ENCODE measurements at regions not wholly inside any gene's neighbourhood (a gene's known extent, or its start where the extent isn't known, plus 50 kb on each side); places are given as distances from the start of the nearest gene placed in this dataset.
"Not testable (repeated sequence)": the region's sequence is repeated elsewhere in the genome, so short reads cannot be mapped to it uniquely, and the experiment has no call there.

DNA sequence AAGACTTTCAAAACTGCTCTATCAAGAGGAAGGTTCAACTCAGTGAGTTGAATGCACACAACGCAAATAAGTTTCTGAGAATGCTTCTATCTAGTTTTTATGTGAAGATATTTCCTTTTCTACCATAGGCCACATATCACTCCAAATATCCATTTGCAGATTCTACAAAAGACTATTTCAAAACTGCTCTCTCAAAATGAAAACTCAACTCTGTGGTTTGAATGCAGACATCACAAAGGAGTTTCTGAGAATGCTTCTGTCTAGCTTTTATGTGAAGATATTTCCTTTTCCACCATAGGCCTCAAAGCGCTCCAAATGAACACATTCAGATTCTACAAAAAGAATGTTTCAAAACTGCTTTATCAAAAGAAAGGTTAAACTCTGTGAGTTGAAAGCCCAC is 1093.1 kb upstream of the DEFB115 start:
- not testable (repeated sequence) for DNase-seq (ENCODE audit: low read depth in 2 of 2)

DNA sequence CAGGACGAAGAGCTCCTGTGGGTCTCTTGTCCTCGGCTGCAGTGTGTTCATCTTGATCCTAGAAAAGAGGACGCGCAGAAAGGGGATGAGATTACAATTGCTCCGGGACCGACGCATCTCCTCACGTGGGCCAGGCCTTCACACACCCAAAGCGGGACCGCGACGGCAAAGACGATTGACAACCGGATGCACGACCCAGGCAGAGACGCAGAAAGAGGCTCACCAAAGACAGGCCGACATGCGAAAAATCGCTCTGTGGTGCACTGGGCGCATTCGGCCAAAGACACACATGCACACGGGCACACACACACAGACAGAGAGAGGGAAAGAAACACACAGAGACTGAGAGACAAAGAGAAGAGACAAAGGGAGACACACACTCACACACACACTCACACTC is 1089.9 kb upstream of the DEFB115 start:
- DNase-seq (ENCODE audit: low read depth in 2 of 2) = no peak

DNA sequence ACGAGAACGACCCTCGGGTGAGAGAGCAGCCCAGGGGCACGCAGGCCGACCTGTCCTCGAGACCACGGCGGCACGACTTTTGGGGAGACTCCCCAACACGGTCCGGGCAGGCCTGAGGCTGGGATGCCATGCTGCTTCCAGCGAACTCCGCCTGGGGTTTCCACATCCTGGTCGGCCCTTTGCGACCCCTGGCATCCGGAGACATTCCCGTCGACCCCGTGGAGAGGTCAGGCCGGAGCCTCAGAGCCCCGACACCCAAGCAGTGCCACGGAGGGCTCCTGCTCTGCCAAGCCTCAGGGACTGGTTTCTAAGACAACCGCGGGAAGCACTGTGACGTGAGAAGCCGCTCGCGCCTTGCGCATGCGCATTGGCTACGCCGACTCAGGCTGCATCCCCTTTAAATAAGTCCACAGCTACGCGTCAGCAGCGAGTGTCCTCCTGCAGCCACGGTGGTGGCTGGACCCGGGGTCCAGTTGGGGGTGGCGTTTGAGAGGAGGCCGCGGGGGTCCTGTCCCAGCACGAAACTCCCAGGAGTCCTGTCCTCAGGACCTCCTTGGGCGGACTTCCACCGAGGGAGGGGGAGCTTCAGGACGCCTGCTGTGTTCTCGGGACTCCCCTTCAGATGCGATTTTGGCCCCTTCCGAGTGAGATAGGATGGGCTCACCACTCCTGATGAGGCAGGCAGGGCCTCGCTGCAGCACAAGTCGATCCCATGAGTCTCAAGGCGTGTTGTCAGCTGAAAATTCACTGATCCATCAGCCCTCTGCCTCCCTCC is 1089.3 kb upstream of the DEFB115 start:
- DNase-seq (ENCODE audit: low read depth in 2 of 2) = no peak

DNA sequence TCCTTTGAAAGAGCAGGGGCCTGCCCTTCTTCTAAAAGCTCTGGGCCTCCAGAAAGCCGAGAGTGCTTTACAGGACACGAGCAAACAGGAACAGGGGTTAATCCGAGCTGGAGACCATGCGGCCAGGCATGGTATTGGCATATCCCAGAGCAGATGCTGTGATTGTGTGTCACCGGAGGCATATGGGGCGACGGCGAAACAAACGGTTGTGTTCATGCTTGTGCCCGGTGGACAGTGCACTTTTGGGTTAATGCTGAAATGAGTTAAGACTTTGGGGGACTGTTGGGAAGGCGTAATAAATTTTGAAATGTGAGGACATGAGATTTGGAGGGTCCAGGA is 1088.7 kb upstream of the DEFB115 start:
- DNase-seq (ENCODE audit: low read depth in 2 of 2) = no peak

DNA sequence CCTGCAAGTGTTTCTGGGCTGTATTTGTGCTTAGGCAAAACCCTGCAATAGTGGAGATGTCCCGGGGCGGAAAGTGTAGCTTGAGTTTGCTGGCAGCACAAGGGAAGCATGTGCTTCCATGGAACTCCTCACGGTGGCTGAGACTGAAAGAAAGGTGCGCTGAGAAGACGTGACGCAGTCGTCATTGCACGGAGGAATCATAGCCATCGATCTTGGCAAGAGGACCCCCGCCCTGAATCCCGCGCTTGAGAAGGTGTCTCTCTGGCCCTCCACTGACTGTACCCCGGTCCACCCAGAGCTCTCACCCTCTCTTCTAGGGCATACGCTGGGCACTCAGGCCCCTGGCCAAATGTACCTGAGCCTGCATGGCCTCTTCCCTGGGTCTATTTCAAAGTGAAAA is 1081.8 kb upstream of the DEFB115 start:
- no peak for DNase-seq (ENCODE audit: low read depth in 2 of 2)

DNA sequence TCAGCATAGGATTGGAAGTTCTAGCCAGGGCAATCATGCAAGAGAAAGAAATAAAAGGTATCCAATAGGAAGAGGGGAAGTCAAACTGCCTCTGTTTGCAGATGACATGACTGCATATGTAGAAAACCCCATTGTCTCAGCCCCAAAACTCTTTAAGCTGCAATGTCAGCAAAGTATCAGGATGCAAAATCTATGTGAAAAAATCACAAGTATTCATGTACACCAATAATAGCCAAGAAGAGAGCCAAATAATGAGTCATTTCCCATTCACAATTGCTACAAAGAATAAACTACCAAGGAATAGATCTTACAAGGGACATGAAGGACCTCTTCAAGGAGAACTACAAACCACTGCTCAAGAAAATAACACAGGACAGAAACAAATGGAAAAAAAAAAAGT is 1074.3 kb upstream of the DEFB115 start:
- not testable (repeated sequence) for DNase-seq (ENCODE audit: low read depth in 2 of 2)

DNA sequence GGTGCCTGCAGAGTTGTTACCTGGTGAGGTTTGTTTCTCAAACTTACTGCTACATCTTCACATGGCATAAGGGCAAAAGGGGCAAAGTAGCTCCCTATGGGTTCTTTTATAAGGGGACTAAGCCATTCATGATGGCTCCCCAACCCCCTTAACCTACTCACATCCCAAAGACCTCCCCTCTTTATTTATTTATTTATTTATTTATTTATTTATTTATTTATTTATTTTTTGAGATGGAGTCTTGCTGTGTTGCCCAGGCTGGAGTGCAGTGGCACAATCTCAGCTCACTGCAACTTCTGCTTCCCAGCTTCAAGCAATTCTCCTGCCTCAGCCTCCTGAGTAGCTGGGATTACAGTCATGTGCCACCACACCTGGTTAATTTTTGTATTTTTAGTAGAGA is 1065.7 kb upstream of the DEFB115 start:
- not testable (repeated sequence) for DNase-seq (ENCODE audit: low read depth in 2 of 2)

DNA sequence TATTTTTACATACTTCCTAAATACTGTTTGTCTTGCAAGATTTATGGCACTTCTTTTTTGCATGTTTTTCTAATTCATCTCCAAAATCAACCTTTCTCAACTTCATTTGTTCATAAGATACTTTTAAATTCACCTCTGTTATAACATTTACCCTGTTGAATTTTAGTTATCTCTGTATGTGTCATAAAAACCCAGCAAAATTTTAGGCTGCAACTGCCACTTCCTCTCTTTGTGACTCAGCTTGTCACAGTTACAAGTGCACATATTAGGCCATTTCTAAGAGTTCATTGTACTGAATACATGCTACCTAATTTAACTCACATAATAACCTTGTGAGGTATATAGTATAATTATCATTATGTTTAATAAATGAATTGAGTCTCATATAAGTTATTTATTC is 1023.0 kb upstream of the DEFB115 start:
- not testable (repeated sequence) for DNase-seq (ENCODE audit: low read depth in 2 of 2)

DNA sequence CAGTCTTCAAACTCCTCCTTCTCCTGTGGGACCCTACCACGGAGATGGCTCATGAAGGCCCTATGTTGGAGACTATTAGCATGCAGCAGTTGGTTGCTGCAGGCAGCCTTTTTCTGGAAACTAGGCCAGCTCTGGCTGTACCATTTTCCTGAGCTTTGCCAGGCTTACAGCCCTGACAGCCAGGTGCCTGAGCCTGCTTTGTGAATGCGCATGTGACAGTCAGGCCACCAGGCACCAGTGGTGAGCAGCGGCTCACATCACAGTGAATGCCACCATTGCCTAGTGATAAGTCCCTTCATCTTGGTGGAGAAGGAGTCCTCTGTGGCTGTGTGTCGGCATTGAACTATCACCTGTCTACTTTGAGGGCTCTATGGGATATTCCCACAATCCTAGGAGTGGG is 982.4 kb upstream of the DEFB115 start:
- not testable (repeated sequence) for DNase-seq (ENCODE audit: low read depth in 2 of 2)

DNA sequence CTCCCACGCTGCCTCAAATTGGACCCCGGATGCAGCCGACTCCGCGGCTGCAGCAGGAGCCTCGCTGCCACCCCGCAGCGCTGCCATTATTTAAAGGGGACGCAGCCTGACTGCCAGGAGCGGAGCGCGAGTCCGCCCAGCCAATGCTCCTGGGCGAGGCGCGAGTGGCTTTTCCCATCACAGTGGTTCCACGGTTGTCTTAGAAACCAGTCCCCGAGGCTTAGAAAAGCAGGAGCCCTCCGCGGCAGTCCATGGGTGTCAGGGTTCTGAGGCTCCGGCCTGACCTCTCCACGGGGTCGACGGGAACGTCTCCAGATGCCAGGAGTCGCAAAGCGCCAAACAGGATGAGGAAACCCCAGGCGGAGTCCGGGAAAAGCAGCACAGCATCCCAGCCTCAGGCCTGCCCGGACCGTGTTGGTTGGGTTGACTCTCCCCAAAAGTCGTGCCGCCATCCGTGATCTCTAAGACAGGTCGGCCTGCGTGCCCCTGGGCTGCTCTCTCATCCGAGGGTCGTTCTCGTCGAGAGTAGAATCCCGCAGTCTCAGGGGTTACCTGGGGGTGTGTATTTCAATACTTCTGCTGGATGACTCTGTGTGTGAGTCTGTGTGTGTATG is 975.8 kb upstream of the DEFB115 start:
- no peak for DNase-seq (ENCODE audit: low read depth in 2 of 2)

DNA sequence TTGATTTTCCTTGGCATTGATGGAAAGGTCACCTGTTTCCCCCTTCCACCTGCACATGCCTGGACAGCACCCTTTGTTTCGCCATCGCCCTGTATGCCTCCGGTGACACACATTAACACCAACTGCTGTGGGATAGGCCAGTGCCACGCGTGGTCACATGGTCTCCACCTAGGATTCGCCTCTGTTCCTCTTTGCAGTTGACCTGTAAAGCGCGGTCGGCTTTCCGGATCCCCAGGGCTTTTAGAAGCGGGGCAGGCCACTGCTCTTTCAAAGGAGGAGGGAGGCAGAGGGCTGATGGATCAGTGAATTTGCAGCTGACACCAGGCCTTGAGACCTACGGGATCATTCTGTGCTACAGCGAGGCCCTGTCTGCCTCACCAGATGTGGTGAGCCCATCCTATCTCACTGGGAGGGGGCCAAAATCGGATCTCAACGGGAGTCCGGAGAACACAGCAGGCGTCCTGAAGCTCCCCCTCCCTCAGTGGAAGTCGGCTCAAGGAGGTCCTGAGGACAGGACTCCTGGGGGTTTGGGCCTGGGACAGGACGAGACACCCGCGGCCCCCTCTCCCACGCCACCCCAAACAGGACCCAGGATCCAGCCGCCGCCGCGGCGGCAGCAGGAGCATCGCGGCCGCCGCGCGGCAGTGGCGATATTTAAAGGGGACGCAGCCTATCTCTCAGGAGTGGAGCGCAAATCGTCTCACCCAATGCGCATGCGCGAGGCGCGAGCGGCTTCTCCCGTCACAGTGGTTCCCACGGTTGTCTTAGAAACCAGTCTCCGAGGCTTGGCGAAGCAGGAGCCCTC is 973.8 kb upstream of the DEFB115 start:
- peak; percentile 61 to 70 for DNase-seq (ENCODE audit: low read depth in 2 of 2)

DNA sequence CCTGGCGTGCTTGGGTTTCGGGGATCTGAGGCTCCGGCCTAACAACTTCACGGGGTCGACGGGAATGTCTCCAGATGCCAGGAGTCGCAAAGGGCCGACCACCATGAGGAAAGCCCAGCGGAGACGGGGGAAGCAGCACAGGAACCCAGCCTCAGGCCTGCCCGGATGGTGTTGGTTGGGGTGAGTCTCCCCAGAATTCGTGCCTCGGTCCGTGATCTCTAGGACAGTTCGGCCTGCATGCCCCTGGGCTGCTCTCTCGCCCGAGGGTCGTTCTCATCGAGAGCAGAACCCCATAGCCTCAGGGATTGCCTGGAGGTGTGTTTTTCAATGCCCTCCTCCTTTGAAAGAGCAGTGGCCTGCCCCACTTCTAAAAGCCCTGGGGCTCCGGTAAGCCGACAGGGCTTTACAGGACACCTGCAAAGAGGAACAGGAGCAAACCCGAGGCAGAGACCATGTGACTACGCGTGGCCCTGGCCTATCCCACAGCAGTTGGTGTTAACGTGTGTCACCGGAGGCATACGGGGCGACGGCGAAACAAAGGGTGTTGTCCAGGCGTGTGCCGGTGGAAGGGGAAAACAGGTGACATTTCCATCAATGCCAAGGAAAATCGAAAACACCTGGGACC is 973.1 kb upstream of the DEFB115 start:
- DNase-seq (ENCODE audit: low read depth in 2 of 2) = no peak

DNA sequence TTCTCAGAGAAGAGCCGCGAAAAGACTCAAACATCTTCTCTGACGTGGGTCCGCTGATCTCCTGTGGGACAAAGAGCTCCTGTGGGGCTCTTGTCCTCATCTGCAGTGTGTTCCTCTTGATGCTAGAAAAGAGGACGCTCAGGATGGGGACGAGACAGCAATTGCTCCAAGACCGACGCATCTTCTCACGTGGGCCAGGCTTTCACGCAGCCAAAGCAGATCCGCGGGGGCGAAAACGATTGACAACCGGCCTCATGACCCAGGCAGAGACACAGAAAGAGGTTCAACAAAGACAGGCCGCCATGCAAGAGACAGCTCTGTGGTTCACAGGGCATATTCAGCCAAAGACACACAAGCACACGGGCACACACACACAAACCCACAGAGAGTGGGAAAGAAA is 971.8 kb upstream of the DEFB115 start:
- DNase-seq (ENCODE audit: low read depth in 2 of 2) = no peak

DNA sequence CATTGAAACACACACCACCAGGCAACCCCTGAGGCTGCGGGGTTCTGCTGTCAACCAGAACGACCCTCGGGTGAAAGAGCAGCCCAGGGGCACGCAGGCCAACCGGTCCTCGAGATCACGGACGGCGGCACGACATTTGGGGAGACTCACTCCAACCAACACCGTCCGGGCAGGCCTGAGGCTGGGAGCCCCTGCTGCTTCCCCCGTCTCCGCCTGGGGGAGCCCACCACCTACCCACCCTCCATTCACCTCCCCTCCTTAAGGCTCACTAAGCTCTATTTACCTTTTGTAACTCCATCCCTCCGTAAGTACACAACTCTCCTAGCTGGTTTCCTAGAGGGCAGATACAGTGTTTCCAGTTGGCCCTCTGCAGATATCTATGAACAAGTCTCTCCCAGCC is 971.3 kb upstream of the DEFB115 start:
- no peak for DNase-seq (ENCODE audit: low read depth in 2 of 2)

DNA sequence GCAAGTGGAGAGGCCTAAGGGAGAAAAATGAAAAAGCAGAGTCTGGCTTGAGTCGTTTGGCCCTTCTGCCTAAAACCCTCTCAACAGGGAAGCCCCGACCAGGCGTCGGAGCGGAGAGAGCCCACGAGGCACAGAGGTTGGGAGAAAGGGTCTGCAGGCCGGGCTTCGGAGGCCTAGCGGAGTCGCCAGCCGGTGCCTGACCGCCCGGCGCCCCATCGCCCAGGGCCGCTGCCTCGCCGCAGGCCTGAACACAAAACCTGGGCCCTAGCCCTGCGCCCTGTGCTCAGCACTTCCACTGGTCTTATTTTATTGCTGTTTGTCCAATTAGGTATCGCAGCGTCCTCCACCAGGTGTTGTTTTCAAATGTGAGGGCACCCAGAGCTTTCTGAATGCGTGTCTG is 970.0 kb upstream of the DEFB115 start:
- DNase-seq (ENCODE audit: low read depth in 2 of 2) = not testable (repeated sequence)

DNA sequence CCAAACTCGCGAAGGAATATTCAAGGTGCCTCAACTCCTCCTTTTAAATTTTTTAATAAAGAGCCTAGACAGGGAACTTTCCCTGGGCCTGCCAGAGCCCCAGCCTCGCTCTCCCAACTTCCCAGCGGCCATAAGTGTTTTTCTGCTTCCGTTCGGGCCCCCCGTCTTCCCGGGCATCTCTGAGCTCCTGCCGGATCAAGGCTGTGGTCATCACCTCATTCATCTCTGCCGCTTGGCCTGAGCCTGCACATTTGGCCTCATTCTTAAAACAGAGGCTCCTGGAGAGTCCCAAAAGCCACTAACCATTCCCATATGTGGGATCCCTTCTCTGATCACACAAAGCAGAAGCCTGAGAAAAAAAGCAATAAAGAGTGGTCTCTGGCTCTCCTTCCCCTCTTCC is 969.1 kb upstream of the DEFB115 start:
- no peak for DNase-seq (ENCODE audit: low read depth in 2 of 2)

DNA sequence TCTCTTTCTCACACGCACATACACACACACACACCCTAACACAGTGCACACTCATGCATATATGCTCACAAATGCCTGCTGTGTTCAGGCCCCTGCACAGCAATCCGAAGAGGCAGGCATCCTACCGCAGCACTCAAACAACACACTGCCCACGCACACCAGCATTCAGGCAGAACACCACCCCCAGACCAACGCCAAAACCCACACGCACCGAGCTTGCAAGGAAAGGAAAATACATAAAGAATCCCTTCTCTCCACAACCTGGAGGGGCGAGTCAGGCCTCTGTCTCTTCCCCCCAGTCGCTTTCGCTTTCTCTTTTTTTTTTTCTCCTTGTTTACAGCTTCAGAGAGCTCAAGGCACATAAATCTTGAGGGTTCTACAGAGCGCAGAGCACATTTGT is 968.4 kb upstream of the DEFB115 start:
- DNase-seq (ENCODE audit: low read depth in 2 of 2) = not testable (repeated sequence)

DNA sequence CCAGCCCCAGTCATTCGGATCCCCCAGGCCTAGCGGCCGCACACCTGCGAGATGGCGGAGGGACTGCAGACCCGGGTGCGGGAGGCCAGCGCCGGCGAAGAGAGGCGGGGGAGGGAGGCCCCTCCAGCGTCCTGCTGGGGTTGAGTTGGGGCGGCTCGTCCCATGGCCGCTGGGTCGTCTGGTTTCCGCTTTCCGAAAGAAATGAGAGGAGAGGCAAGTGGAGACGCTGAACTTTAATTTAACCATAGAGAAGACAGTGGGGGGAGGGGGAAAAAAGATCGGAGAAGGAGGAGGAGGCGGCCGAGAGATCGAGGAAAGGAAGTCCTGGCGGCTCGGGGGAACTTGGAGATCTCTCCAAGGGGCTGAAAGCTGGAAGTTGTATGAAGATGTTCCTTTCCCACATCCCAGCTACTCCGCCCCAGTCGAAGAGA is 967.7 kb upstream of the DEFB115 start:
- not testable (repeated sequence) for DNase-seq (ENCODE audit: low read depth in 2 of 2)

DNA sequence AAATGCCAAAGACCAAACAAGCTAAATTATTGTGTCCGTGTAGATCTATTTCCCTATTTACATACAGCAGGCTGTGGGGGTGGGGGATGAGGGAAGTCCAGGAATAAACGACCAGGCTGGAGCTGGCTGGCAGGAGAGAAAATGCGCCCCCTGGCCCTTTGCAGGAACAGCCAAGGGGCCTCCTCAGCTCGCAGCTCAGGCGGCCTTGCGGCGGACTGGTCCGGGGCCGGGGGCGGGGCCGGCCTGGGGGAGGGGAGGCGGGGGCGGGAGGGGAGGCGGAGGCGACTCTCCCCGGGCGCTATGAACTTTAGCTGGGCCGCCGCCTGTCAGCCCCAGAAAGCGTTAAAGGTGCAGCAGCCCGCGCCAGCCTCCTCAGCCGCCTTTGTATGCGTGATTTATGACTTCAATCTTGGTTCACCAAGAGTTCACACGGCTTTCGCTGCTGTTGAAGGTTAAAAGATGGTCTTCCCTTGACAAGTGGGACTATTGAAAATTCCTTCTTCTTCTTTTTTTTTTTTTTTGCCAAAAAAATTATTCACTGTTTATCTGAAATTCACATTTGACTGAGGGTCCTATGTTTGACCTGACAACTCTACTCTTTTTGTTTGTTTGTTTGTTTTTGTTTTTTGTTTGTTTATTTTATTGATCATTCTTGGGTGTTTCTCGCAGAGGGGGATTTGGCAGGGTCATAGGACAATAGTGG is 967.0 kb upstream of the DEFB115 start:
- DNase-seq (ENCODE audit: low read depth in 2 of 2) = not testable (repeated sequence)

DNA sequence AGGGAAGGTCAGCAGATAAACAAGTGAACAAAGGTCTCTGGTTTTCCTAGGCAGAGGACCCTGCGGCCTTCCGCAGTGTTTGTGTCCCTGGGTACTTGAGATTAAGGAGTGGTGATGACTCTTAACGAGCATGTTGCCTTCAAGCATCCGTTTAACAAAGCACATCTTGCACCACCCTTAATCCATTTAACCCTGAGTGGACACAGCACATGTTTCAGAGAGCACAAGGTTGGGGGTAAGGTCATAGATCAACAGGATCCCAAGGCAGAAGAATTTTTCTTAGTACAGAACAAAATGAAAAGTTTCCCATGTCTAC is 966.4 kb upstream of the DEFB115 start:
- DNase-seq (ENCODE audit: low read depth in 2 of 2) = not testable (repeated sequence)

DNA sequence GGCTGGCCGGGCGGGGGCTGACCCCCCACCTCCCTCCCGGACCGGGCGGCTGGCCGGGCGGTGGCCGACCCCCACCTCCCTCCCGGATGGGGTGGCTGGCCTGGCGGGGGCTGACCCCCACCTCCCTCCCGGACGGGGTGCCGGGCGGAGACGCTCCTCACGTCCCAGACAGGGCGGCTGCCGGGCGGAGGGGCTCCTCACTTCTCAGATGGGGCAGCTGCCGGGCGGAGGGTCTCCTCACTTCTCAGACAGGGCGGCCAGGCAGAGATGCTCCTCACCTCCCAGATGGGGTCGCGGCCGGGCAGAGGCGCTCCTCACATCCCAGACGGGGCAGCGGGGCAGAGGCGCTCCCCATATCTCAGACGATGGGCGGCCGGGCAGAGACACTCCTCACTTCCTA is 965.8 kb upstream of the DEFB115 start:
- DNase-seq (ENCODE audit: low read depth in 2 of 2) = not testable (repeated sequence)

DNA sequence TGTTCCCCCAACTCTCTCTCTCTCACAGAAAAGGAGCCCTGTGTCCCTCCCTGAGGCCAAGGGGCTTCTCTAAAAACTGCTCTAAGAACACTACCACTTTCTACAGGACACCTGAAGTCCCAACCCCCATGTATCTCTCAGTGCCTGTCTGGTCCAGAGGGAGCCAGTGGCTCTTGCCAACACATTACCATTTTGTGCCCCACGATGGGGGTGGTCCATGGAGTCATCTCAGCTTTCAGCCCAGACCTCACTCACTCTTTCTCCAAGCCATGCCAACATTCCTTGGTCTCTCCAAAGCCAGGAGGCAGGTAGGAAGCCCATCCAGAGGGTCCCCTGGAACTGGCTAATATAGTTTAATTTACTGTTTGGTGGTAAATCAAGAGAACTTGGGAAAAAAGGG is 962.1 kb upstream of the DEFB115 start:
- not testable (repeated sequence) for DNase-seq (ENCODE audit: low read depth in 2 of 2)

Data from stimulated activated CD4-positive, alpha-beta T cell treated with anti-CD3 and anti-CD28 coated beads, Interleukin-1b, Interleukin-23, amount 100 ng/mL, for 1 hour (primary cell).